Eye (tissue), 1 donor: ENCODE measurements at regions not wholly inside any gene's neighbourhood (a gene's known extent, or its start where the extent isn't known, plus 50 kb on each side); places are given as distances from the start of the nearest gene placed in this dataset.

Experiments
- DNase-seq: peaks from one replicate; pipeline ENCODE4 v3.0.0-alpha.2; 2015

DNA sequence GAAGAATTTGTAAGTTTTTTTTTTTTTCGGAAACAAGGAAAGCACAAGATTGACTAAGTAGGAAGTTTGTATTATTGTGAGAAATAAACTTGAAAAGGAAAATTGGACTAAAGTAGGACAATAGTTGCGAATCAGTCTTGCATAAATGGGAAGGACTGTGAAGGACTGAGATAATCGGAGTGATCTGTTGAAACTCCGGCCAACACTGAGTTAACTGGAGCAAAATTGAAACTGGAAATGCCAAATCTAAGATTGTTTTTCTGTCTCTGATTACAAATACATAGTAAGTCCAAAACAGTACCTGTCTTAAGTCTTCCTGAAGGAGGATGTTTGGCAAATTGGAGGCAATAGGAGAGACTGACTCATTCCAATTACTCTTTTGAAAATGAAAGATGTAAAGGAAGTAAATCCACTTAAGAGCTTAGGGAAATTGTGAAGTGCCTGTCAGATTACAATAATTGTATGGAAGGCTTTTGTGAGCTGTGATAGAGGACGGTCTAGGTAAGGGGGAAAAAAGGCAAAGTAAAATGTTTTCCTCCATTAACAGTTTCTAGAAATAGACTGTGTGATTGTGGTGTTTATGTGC, 204.9 kb upstream of the CYRIA start:
- no peak for DNase-seq

DNA sequence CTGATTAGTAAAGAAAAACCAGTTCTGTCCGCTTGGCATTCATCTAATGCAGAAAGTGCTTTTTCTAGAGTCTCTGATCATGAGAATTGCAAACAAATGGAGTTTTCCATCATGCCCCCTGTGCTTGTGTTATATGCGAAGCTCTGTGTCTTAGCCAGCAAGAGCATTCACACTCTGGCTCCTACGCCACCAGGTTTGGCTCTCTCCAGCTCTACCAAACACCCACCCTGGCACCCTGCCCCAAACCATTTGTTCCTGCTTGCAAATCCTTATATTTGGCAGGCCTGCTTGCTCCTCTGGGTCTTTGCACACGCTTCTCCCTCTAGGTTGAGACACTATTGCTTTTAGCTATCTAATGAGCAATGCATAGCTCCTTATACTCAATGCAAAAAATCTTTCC, 204.1 kb upstream of the CYRIA start:
- no peak for DNase-seq

- no peak for DNase-seq
Measured at GRCh38 chr2:16862471-16862870, 196.8 kb upstream of the CYRIA start.

DNA sequence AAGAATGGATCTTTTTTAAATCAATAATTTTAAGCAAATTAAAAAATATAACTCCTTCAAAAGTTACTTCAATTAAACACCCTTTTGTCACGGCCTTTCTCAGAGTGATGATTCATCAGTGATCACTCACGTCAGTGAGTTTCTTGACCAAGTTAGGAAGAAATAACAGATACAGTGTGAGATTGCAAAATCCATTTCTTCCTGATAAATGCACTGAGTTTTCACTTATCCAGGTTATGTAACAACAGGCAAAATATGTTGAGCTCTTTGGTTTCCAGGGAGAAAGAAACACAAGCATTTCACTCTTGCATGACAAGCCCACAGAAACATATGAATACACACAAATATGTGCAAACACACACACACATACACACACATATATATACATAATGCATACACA, 195.9 kb upstream of the CYRIA start:
- DNase-seq, result no peak

DNA sequence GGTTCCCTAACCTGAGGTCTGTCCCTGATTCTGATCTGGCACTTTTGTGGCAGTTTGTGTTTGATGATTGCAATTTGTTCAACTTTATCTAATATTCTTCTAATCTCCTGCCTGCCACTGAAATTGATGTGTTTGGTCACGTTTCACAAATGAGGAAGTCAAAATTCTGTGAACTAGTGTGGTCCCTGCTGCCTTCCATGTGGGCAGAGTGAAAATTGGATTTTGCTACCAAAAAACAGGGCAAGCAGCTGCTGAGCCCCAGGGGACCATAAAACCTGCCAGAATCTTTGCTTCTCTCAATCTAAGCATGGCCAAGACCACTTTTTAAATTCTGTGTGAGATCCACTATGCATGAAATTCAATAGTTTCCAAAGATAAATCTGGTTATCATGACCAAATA, 195.5 kb upstream of the CYRIA start:
- no peak for DNase-seq

GRCh38 chr2:16860627-16861026, 195.0 kb upstream of the CYRIA start:
- DNase-seq, result no peak

GRCh38 chr2:16855183-16855582, 189.5 kb upstream of the CYRIA start:
- DNase-seq, result no peak

- no peak for DNase-seq
Measured at GRCh38 chr2:16853088-16853487, 187.5 kb upstream of the CYRIA start.

DNA sequence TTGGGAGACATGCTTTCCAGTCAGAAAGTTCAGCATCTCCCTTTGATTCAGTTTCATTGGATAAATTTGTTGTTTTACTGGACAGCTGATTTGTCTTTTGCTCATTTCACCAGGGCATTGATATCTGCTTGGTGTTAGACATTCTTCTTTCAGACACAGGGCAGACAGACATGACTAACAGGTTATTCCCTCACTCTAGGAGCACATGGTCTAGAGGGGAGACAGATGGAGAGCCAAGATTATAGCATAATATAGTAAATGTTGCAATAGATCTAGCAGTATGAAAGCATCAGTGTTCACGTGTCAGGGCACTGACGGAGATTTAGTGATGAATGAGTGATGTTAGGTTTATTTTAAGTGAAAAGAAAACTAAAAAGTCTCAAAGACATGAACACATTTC, 187.0 kb upstream of the CYRIA start:
- no peak for DNase-seq

DNA sequence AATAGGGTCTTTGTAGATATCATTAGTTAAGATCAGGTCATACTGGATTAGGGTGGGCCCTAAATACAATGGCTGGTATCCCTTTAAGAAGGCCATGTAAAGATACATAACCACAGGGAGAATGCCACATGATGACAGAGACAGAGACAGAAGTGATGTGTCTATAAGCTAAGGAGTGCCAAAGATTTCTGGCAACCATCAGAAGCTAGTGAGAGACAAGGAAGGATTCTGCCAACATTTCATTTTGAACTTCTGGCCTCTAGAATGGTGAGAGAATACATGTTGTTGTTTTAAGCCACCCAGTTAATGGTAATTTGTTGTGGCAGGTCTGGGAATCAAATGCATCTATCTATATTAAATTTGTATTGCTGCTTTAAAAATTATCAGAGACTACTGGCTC, 185.5 kb upstream of the CYRIA start:
- DNase-seq, result no peak

DNA sequence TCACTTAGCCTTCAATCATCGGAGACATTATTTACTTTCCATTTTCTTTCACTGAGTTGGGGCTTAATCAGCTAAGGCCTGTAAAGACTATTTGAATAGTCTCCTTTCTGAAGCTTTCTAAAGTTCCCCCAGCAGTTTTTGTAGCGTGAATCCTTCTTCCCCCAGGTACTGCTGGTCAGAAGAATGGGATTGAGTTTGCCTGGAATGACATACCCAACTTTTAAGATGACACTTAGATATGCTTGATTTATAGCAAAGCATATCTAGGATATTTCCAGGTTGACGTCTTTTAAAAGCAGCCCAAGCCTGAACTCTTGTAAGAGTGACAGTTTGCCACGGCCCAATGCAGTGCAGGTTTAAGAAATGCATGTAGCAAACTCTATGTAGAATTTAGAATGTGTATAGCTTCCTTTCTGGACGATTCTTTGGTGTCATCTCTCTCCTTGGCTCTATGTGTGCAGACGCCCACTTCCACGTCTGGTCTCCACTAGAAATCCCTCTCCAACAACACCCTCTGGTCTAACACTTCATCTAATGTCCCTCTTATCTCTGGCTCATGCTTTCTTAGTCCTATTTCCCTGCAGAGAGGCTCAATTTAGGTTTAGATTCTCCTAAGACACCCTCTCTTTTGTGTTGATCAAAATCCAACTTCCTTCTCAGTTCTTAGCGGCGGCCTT, 175.0 kb upstream of the CYRIA start:
- DNase-seq, result no peak

GRCh38 chr2:16832910-16833309, 167.3 kb upstream of the CYRIA start:
- no peak for DNase-seq

DNA sequence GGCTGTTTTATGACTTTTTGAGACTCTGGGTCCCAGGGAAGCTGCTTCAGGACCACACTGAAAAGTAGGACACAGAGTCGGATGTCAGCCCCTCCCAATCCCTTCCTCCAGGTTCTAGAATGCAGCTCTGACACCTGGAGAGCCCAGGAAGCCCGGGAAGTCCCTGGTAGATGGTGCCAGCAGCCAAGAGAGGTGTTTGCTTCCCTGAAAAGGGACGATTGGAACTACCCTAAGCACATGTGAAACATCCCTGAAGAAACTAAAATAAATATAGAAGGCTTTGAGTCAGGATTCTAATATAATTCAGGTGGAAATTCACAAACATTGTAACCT, 163.2 kb upstream of the CYRIA start:
- DNase-seq, result no peak

DNA sequence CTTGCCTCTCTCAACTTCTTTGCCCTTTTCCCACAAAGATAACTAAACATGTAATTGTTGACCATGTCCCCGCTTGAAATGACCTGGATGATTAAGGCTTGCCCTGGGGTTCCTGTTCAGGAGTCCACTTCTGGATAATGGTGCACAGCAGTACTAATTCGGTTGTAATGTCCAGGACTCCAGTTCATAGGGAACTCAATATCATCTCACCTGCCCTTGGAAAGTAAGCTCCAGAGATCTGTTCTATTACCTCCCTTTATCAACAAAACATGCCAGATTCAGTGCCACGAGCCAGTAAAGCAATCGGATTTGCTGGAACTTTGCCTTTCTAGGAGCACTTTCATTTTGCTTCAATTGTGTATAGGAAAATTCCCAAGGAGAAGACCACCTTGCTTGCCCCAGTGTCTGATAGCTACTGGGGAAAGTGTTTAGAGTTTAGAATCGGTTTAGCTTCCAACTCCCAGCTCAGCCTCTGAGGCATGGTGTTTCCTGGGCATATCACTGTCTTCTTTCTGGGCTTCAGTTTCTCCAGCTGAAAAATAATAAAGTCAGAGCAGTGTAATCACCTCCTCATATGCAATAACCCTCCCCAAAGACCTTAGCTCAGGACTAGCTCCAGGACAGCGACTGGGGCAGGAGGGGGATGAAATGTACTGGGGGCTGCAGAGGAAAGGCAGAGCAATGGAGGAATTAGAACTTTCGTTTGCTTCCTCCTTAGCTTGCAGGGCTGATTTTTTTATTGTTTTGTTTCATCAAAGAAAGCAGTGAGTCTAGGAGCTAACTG, 162.6 kb upstream of the CYRIA start:
- no peak for DNase-seq

- DNase-seq, result no peak
Measured at GRCh38 chr2:16824472-16824871, 158.8 kb upstream of the CYRIA start.

DNA sequence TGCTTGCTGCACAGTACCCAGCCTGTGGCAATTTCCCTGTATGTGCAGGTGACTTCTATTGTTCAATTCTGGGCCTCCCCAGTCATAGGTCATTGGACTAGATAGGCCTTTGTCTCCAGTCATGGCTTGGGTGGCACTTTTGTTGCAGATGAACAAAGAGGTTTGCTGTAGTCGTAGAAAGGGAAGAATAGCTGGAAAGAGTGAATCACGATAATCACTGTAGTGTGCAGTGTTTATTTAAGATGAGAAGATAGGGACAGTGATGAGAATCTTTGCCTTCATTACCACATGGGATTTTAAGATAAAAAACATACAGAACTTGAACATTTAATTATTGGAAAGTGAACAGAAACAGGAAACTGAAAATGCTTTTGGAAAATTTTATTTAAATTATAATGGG, 156.1 kb upstream of the CYRIA start:
- peak; percentile 1 for DNase-seq

GRCh38 chr2:16818203-16818556, 152.5 kb upstream of the CYRIA start:
- DNase-seq, result no peak

DNA sequence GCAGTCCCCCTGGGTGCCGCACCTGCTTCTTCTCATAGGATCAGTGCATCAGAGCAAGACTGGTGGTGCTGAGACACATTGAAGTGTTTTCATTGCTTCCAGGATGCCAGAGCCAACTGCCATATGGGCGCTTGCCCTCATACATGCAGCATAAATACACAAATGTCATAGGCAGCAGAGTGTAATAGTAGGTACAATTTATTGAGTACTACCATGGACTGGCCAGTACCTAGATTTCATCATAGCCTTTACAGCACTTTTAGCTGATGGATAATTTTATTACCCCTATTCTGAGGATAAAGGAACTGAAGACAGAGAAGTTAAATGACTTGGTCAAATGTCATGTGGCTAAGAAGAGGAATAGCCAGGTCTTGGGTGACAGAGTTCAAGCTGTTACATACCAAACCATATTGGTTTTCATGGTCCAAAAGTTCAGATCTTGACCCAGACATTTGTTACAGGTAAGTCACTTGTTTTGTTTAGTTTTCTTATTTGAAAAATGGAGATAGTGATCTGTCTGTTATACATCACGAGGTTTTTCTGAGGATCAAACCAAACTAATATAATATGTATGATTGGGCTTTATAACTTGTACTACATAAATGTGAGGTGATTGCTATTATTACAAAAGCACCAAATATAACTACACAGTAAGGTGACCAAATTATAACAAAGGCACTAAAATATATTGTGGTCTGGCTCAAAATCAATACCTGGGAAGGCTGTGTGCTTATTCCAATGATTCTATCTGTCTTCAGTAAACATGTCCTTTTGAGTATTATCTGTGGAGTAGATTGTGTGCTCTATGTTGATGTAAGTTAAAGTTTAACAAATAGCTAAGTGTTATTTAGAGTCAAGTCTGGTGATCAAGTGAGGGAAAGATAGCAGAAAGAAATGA, 151.9 kb upstream of the CYRIA start:
- no peak for DNase-seq

- DNase-seq, result no peak
Measured at GRCh38 chr2:16816522-16816921, 150.9 kb upstream of the CYRIA start.

GRCh38 chr2:16816016-16816415, 150.4 kb upstream of the CYRIA start:
- no peak for DNase-seq

DNA sequence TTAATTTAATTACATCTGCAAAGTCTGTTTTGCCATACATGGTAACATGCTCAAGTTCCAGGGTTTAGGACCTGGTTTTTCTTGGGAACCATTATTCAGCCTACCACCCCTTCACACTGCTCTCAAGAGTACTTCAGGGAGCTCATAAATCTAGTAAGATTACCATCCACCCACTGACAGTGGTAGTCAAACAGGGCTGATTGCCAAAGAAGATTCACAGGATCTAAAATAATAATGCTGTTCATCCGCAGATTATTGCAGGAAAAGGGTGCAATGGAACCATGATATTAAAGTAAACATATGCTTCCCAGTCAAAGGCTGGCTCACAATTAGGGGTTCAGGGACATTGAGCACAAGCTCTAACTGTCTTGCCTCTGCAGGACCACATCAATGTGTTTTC, 148.0 kb upstream of the CYRIA start:
- no peak for DNase-seq

DNA sequence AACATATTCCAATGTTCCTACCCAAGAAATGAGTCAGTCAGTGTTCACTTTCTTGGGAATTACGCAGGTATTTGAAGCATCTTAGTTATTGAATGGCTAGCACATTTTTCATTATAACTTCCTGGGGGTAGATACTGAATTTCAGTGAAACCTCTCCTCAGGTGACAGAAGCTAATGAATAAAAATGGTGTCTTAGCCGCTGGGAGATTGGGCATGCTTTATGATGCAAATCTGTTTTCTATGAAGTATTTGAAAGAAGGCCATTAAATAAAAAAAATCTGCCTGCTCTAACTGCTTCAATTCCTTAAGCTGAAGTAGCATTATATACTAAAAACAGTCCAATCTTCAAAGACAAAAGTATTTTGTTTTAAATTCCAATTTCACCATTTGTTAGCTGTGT, 132.8 kb upstream of the CYRIA start:
- no peak for DNase-seq

DNA sequence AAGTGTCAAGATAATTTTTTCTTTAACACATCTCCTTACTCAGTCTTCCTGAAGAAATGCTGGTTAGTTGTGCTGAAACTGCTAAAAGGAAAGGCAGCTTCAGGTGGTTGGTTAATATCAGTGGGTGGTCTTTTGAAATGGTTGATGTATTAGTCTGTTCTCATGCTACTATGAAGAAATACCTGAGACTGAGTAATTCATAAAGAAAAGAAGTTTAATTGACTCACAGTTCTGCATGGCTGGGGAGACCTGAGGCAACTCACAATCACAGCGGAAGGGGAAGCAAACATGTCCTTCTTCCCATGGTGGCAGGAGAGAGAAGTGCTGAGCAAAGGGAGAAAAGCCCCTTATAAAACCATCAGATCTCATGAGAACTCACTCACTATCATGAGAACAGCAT, 125.9 kb upstream of the CYRIA start:
- DNase-seq, result no peak

DNA sequence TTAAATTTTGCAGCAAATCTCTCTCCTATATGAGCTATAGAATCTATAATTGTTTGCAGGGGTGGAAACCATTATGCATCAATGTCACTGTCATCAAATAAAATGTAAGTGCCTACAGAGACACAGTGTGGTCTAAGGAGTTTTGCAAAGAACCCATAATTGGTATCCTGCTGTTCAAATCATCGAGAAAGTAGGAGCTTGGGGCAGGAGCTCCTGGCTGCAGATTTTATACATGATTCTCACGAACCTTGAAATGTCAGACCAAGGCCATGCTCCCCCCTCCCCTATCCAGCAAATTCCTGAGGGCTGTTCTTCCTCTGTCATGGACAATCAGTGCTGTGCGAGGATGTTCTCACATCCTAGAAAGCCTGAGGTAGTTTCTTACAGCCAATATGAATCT, 119.5 kb upstream of the CYRIA start:
- peak; percentile 73 for DNase-seq
